ENCODE measurements at regions not wholly inside any gene's neighbourhood (a gene's known extent, or its start where the extent isn't known, plus 50 kb on each side); places are given as distances from the start of the nearest gene placed in this dataset.
"Not testable (repeated sequence)": the region's sequence is repeated elsewhere in the genome, so short reads cannot be mapped to it uniquely, and the experiment has no call there.

DNA sequence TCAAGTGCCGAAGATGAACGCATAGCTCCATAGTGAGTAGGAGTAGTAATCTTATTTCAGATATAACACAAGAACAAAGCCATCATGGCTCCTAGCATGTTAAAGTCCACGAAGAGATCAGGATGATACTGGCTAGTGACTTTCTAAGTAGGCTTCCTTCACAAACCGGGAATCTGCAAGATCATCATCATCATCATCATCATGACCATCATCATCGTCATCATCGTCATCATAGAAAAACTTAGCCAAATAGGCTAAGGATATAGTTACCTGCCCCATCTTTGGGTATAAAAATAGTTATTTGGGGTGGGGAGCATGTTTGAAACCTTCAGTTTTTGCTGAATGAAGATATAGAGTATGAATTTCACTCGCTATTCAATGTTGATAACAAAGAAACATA lies 57.9 kb downstream of the PYDC2 start:
- no peak for DNase-seq

DNA sequence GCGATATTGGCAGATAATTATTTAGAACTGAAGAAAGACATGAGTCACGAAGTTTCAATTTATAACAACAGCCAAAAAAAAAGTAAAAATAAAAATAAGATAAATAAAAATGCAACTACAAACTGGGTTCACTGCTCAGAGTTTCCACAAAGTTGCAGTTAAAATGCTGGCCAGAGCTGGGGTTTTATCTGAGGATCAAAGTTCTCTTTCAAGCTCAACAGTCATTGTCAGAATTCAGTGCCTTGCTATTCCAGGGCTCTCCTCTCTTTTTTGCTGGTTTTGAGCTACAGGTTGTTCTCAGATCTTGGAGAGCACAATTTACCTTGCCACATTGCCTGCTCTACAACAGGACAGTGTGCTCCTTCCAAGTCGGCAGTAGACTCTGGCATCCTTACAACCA lies 60.1 kb downstream of the PYDC2 start:
- no peak for DNase-seq

GRCh38 chr3:191523148-191523547 lies 62.2 kb downstream of the PYDC2 start:
- DNase-seq, result no peak

- DNase-seq, result no peak
Observed at GRCh38 chr3:191528589-191528988, 67.6 kb downstream of the PYDC2 start.

DNA sequence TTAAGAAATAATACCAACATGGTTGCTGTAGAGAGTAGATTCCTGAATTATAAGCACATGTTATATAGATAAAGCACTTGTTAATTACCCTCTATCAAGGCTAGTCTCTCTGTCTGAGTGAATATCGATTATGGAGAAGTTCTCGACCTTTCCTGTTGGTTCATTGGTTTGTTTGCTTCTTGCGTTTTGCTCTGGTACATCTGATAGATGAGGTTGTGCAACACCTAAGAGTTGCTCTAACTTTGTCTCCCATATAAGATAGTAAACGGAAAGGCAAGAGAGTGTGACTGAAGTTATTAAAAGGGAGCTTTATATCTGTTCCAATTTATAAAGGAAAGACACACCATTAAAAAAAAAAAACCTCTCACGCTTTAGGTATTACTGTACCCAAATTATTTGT lies 69.0 kb downstream of the PYDC2 start:
- DNase-seq, result no peak

- DNase-seq, result no peak
Observed at GRCh38 chr3:191531434-191531972, 70.5 kb downstream of the PYDC2 start.

DNA sequence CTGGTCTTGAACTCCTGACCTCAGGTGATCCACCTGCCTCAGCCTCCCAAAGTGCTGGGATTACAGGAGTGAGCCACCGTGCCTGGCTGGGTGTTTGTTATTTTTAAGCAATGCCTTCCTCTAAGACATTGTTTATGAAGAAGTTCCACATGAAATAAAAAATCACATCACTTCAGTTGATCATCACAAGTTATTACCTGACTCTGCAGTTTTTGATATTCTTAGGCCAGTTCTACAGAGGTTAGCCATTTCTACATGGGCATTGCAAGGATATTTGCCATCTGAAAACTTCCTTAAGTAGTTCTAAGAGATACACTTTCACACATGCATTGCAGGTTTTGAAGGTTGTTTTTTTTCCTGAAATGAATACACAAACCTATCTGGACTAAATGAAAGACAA lies 82.1 kb downstream of the PYDC2 start:
- no peak for DNase-seq

DNA sequence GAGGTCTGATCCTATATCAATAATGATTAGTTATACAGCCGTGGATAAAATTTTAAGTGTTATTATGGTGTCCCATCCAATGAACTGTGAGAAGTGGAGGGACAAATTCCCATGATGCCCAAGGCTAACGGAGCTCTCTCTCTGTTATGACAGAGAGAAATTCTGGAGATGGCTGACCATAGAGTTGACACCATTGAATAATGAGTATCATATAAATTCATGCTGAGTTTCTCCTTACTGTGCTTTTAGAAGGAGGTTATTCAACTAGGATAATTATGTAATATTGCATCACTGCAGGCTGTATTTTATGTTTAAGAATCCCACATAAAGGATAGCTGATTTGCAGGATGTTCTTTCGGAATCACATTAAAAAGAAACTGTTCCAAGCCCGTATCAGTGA lies 82.9 kb downstream of the PYDC2 start:
- no peak for DNase-seq

DNA sequence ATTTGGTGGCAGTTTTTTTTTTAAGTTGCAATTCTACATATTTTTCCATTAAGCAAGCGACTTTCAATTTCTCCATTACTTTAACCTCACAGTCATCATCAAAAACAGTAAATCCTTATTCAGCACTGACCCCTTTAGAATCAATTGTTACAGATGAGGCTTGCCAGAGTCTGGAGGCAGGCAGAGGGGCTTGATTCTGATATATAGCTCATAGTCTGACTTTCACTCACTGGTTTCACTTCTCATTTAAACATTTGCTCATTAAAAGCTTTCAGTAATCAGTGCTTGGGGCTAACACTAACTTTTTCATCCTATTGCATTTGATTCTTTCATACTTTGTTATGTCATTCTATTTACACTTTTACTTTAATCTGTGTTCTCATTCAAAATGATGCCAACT lies 88.4 kb downstream of the PYDC2 start:
- no peak for DNase-seq

DNA sequence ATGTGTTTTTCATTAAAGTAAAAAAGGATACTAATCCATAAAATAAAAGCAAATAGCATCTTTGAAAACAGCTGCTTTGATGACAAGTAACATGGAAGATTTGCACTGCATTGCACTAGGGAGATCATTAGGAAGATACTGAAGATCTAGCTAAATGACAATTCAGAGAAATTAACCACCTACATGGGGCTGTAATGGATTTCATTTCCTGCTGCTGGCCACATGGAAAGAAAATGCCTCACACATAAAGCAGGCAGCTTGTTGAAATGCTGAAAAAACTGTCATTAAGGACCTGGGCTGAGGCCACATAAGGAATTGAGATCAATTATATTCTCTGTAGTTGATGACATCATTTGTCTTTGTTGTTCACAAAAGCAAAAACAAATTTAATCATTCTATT lies 94.1 kb downstream of the PYDC2 start:
- no peak for DNase-seq

DNA sequence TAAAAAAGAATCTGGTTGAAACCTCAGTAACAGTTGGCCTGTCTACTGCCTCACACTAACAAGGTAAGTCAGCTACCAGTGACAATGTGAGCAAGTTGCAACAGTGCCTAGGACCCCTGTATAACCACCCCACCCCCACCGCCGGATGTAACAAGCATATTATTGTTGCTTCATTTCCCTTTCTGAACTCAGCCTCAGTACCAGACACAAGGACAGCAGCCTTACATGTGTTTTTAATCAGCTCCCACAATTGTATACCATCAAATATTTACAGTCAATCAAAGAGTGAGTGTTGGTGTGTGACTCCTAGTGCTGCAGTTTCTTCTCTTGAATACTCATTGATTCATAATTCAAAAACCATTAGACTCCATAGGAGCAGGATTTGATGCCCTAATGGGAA lies 96.4 kb downstream of the PYDC2 start:
- DNase-seq, result no peak

GRCh38 chr3:191563722-191564121 lies 102.8 kb downstream of the PYDC2 start:
- DNase-seq, result no peak

- no peak for DNase-seq
Observed at GRCh38 chr3:191566469-191566868, 105.5 kb downstream of the PYDC2 start.

GRCh38 chr3:191568206-191568605 lies 107.2 kb downstream of the PYDC2 start:
- no peak for DNase-seq

DNA sequence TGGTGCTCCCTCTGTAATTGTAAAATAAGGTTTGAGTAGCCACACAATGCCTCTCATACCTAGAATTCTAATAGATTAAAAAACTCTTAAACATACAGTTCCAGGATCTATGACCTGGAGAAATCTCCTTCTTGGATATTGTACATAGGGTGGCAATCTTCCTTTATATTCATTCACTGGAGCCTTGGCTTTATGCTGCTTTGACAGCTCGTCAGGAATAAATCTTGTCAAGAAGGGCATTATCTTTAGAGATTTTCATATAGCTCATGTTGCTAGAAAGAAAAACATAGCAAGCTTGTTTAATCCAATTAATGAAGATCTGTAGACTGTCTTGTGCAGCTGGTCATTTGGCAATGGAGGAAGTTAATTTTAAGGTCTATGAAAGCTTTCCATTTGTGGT lies 131.1 kb downstream of the PYDC2 start:
- no peak for DNase-seq

DNA sequence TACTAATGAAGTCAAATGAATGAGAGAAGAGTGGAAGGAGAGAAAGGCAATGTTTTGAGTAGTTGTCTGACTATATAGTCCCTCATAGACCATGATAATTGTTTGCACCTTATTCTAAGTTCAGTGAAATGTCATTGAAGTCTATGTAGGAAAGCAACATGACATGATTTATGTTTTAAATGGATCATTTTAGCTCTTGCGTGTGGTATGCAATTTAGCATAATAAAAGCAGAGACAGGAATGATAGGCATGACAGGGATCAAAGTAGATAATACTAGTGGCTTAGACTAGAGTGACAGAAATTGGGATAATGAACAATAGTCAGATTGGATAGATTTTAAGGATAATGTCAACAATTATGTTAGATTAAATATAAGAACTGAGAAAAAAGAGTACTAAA lies 132.5 kb downstream of the PYDC2 start:
- DNase-seq, result no peak

- not testable (repeated sequence) for DNase-seq
Observed at GRCh38 chr3:191615511-191615910, 154.5 kb downstream of the PYDC2 start.

DNA sequence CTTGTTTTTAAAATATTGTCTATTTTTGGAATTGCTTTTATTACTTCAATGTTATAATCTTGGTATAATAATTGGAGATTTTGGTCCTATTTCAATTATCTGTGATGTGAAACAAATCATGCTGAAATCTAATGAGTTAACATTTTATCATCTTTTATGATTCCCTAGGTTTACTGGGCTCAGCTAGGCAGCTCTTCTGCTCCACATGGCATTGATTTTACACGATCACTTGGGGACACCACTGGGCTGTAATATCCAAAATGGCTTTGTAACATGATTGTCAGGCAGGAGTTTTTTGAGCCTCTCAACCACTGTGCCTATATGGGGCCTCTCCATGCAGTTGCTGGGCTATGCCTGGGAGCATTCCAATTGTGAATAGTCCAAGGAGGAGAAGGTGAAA lies 163.3 kb downstream of the PYDC2 start:
- no peak for DNase-seq

DNA sequence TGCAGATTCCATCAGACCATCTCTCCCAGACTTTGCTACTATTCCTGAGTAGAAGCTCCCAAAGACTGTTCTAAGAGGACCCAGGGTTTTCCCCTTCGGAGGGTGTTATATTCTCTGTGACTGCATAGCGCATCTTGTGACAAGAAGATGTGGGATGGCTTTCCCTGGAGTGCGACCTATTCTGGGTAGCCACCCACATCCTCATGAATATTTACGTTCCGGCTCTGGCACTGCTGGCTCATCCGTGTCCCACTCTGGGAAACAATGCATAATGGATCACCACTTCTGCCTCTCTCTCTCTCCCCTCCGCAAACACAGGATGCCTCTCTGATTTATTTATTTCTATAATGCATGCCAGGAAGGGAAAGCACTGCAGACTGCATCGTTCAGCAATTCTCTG lies 166.1 kb downstream of the PYDC2 start:
- no peak for DNase-seq

GRCh38 chr3:191628571-191628970 lies 167.6 kb downstream of the PYDC2 start:
- DNase-seq, result no peak

- no peak for DNase-seq
Observed at GRCh38 chr3:191631496-191631895, 170.5 kb downstream of the PYDC2 start.

- DNase-seq, result no peak
Observed at GRCh38 chr3:191634902-191635301, 173.9 kb downstream of the PYDC2 start.

DNA sequence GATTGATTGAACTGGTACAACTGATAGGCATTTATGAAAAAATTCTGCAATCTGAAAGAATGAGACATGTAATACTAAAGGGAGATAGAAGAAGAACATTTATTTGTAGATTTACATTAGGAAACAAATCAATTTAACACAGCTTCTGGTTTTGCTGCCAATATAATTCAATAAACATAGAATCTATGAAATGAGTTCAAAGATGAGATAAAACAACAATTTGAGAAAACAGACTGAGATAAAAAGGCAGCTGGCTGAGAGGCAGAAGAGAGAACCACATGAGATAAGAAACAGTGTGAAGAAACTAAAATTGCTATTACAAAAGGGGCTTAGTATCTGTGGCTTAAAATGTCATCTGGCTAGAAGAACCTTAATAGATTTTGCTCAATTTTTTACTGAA lies 176.6 kb downstream of the PYDC2 start:
- DNase-seq, result no peak

GRCh38 chr3:191641789-191642188 lies 180.8 kb downstream of the PYDC2 start:
- DNase-seq, result no peak

DNA sequence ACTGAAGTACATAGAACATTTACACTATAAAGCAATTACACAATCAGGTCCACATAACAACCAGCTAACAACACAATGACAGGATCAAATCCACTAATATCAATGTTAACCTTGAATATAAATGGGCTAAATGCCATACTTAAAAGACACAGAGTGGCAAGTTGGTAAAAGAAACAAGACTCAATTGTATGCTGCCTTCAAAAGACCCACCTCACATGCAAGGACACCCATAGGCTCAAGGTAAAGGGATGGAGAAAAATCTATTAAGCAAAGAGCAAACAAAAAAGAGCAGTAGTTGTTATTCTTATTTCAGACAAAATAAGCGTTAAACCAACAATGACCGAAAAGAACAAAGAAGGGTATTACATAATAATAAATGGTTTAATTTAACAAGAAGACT lies 183.3 kb downstream of the PYDC2 start:
- DNase-seq, result no peak

DNA sequence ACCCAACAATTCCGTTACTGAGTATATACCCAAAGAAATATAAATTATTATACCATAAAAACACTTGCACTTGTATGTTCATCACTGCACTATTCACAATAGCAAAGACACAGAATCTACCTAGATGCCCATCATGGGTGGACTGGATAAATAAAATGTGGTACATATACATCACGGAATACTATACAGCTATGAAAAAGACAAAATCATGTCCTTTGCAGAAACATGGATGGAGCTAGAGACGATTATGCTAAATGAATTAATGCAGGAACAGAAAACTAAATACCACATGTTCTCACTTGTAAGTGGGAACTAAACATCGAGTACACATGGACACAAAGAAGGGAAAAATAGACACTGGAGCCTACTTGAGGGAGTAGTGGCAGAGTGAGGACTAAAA lies 185.3 kb downstream of the PYDC2 start:
- DNase-seq, result no peak

Measured in islet precursor cell (in vitro differentiated cells).